HG03066 (cell line): ENCODE measurements at regions not wholly inside any gene's neighbourhood (a gene's known extent, or its start where the extent isn't known, plus 50 kb on each side); places are given as distances from the start of the nearest gene placed in this dataset.

Source experiments
- ATAC-seq: cut with Tn5 transposase; IDR thresholded peaks from one replicate; pipeline ENCODE4 v1.9.1; 2021; ENCODE audit warnings: low read depth; ENCODE audit not compliant: unreplicated experiment

- no peak for ATAC-seq
Observed at GRCh38 chr12:115444346-115444745, 760.4 kb upstream of the TBX3 start.

- ATAC-seq: no peak
Observed at GRCh38 chr12:115443351-115443938, 759.5 kb upstream of the TBX3 start.

DNA sequence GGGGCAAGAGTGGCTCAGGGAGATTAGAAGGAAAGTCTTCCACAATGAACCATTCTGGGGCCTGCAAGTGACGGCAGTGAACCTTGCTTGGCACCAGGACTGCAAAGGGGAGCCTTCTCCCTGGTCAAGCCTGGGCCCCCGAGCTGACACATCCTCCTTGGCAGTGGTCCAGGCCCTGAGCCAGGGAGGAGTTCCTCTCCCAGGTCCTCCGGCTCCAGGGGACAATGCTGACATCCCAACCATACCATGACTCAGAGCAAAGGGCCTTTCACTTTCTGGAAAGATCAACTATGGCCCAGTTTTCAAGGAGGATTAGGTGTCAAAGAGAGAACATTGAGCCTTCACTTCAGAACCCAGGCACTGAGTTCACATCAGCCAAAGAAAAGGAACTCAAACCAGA lies 756.5 kb upstream of the TBX3 start:
- ATAC-seq: no peak

- no peak for ATAC-seq
Observed at GRCh38 chr12:115439008-115439601, 755.1 kb upstream of the TBX3 start.

- ATAC-seq: no peak
Observed at GRCh38 chr12:115438314-115438713, 754.3 kb upstream of the TBX3 start.

DNA sequence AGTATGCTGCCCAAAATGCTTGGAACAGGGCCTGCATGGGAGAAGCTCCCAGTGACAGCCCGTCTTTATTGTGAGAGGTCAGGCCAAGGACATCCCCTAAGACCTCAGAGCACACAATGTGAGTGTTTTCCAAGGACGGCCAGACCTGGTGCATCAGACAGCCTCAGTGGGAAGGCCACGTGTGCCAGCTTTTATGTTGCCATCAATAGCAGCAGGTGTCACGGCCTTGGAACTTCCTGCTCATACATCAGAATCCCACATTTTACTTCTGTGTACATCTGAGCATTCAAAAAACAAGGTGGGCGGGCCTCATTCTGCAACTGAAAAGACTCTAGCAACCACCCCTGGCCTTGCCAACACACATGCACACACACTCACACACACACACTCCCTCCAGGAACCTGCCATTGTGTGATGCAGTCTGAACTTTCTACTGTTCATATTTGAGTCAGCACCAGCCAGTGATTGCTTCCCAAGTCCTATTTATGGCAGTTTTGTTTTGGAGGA lies 753.1 kb upstream of the TBX3 start:
- ATAC-seq: no peak

GRCh38 chr12:115433014-115433634 lies 749.1 kb upstream of the TBX3 start:
- ATAC-seq: no peak

- ATAC-seq: no peak
Observed at GRCh38 chr12:115430636-115431035, 746.7 kb upstream of the TBX3 start.

GRCh38 chr12:115426732-115427131 lies 742.8 kb upstream of the TBX3 start:
- ATAC-seq: no peak

DNA sequence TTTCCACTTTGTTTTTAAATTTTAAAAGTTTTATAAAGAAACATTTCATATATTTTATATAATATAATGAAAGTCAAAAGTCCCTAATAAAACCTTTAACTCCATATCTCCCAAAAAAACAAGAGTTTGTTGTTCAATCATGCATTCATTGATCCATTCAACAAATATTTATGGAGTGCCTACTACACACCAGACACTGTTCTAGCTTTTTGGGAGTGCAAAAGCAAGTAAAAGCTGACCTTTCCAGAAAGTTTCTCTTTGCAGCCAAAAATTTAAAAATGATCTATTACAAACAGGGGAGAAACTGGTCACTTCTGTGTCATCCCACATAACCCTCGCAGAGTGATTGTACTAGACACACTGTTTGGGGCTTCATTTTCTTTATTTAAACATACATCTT lies 740.0 kb upstream of the TBX3 start:
- no peak for ATAC-seq

GRCh38 chr12:115423546-115423987 lies 739.6 kb upstream of the TBX3 start:
- no peak for ATAC-seq

DNA sequence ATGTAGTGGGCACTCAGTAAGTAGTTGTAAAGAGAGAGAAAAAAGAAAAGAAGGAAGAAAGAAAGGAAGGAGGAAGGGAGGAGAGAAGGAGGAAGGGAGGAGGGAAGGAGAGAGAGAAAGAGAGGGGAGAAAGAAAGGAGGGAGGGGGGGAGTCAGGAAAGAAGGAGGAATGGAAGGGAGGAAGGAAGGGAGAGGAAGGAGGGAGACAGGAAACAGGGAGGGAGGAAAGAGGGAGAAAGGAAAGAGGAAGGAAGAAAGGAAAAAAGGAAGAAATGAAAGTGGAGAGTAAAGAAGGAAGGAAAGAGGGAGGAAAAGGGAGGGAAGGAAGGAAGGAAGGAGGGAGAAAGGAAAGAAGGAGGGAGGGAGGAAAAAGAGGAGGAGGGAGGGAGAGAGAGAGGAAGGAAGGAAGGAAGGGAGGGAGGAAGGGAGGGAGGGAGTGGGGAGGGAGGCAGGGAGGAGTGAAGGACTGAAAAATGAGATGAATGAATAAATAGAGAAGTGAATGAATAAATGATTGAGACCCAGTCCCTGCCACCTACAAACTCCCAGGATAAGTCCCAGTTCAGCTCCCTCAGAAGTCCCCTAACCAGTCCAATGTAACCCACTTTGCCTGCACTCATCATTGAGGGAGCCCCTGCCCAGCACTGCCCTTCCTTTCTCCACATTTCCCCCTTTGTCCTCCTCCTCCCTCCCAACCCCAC lies 739.0 kb upstream of the TBX3 start:
- ATAC-seq: no peak

DNA sequence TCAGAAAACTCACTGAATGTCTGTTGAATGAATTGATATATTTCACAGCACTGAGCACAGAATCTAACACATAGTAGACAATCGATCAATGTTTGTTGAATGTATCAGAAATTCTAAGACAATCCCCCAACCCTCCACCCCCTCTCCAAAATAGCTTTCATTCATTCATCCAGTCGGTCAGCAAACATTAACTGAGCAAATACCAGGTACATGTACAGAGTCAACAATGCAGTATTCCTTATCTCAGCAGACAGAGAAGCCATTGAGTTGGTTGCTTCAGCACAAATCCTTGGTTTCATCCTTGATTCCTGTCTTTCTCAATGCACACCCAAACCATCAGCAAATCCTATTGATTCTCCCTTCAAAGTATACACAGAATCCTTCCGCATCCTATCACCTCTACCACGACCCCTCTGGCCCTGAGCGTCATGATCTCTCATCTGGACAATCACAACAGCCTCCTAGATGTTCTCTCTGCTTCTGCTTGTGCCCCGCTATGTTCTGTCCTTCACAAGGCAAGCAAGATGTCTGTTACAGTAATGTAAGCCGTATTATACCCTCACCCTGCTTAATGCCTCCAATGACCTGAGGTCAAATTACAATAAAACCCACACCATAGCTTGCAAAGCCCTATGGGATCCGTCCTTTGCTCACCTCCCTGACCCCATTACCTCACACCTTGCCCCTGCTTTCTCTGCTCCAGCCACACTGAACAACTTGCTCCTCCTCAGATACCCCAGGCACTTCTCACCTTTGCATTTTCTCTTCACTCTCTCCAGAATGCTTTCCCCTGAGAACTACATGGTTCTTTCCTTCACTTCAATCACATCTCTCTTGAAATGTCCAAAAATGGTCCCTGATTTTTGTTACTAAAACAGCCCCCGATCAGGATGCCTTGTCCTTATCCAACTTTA lies 738.1 kb upstream of the TBX3 start:
- no peak for ATAC-seq

- no peak for ATAC-seq
Observed at GRCh38 chr12:115421350-115421749, 737.4 kb upstream of the TBX3 start.

- no peak for ATAC-seq
Observed at GRCh38 chr12:115419145-115419646, 735.2 kb upstream of the TBX3 start.

GRCh38 chr12:115417610-115418009 lies 733.6 kb upstream of the TBX3 start:
- ATAC-seq: no peak

DNA sequence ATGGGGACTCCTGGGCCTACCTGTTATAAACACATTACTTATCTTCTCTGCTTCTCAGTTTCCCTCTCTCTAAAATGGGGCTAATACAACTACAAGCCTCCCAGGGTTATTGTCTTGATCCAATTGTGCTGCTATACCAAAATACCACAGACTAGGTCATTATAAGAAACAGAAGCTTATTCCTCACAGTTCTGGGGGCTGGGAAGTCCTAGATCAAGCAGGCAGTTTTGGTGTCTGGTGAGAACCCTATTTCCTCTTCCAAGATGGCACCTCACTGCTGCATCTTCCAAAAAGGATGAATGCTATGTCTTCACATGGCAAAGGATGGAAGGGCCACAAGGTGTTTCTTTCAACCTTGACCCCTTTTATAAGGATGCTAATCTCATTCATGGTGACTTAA lies 732.9 kb upstream of the TBX3 start:
- ATAC-seq: no peak

- no peak for ATAC-seq
Observed at GRCh38 chr12:115413626-115414025, 729.7 kb upstream of the TBX3 start.

DNA sequence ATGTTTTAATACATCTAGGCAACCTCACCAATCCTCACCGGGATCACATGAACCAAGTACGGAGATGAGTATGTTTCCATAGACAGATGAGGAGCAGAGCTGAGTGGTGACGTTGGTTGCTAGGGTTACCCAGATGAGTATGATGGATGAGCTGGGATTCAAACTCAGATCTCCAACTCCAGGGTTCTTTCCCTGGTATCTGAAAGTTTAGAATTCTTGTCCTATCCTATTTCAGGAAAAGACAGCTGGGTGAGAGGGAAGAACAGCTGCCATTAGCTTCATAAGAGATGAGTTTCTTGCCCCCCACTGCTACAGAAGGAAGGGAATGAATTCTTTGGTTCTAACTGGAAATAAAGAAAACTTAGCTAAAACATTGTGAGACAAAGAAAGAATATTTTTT lies 728.9 kb upstream of the TBX3 start:
- ATAC-seq: no peak

GRCh38 chr12:115411121-115411520 lies 727.1 kb upstream of the TBX3 start:
- no peak for ATAC-seq
